SK-N-SH (cell line): ENCODE measurements at regions not wholly inside any gene's neighbourhood (a gene's known extent, or its start where the extent isn't known, plus 50 kb on each side); places are given as distances from the start of the nearest gene placed in this dataset.

Experiments
- CTCF ChIA-PET: fragments of 300-600, 350-600 bp; formaldehyde crosslinking; extraction: SDS; loops from one replicate; lab custom pipeline; 2021; lab: Yijun Ruan, JAX
- POLR2A ChIA-PET: fragments of 350-600 bp; sonication (Branson Sonifier 250); formaldehyde crosslinking; extraction: SDS; loops from one replicate; lab custom pipeline; 2020; ENCODE audit warnings: antibody characterized with exemption, inconsistent platforms; lab: Yijun Ruan, JAX
- DNase-seq: peaks from one replicate; pipeline ENCODE4 v3.0.0; 2012
- H2AFZ ChIP-seq: fragments of 200-600 bp; sonication (generic); 2 replicates; pipeline ENCODE4 v1.8.1; 2016; ENCODE audit warnings: antibody characterized with exemption, mild to moderate bottlenecking, low read depth
- H3F3A ChIP-seq: fragments of 200-600 bp; sonication (generic); replicated peaks from 2 replicates; pipeline ENCODE3; 2016; ENCODE audit warnings: antibody characterized with exemption, mild to moderate bottlenecking; ENCODE audit not compliant: insufficient read depth
- H3K27ac ChIP-seq, 2 experiments: fragments of 200-500 bp in 1 of 2; fragments of 200-600 bp in 1 of 2; sonication (Bioruptor generic) in 1 of 2; sonication (generic), shearing (Covaris generic) in 1 of 2; 2 replicates each; pipeline versions ENCODE4 v1.5.1 to v1.6.1; 2014 to 2016; ENCODE audit warnings: low read depth in 2 of 2, inconsistent platforms in 1 of 2, low read length in 1 of 2, mild to moderate bottlenecking in 1 of 2, mixed read lengths in 1 of 2
- H3K27me3 ChIP-seq: fragments of 200-600 bp; sonication (generic), shearing (Covaris generic); 2 replicates; pipeline ENCODE4 v1.6.1; 2016; ENCODE audit warnings: mixed run types; ENCODE audit not compliant: insufficient read depth
- H3K36me3 ChIP-seq, 2 experiments: fragments of 200-500 bp in 1 of 2; fragments of 200-600 bp in 1 of 2; sonication (Bioruptor generic) in 1 of 2; sonication (generic) in 1 of 2; replicated peaks in 1 of 2; 2 replicates each; pipeline versions ENCODE3 to v1.5.1; 2014 to 2016; ENCODE audit warnings: low read length in 1 of 2, mild to moderate bottlenecking in 1 of 2; ENCODE audit not compliant: insufficient read depth in 2 of 2, control insufficient read depth in 1 of 2
- H3K4me1 ChIP-seq, 2 experiments: fragments of 200-500 bp in 1 of 2; fragments of 200-600 bp in 1 of 2; sonication (Bioruptor generic) in 1 of 2; sonication (generic), shearing (Covaris generic) in 1 of 2; 2 replicates each; pipeline versions ENCODE4 v1.5.1 to v1.6.1; 2014 to 2016; ENCODE audit warnings: low read depth in 1 of 2, low read length in 1 of 2, mixed run types in 1 of 2; ENCODE audit not compliant: insufficient read depth in 2 of 2, control insufficient read depth in 1 of 2
- H3K4me2 ChIP-seq: fragments of 200-600 bp; sonication (generic), shearing (Covaris generic); 2 replicates; pipeline ENCODE4 v1.6.1; 2017; ENCODE audit warnings: mixed run types
- H3K4me3 ChIP-seq, 2 experiments: fragments of 200-500 bp in 1 of 2; fragments of 200-600 bp in 1 of 2; sonication (Bioruptor generic) in 1 of 2; sonication (generic), shearing (Covaris generic) in 1 of 2; 2 replicates each; pipeline versions ENCODE4 v1.5.1 to v1.8.1; 2014 to 2016; ENCODE audit warnings: low read depth in 2 of 2, inconsistent platforms in 1 of 2, low read length in 1 of 2, mild to moderate bottlenecking in 1 of 2, mixed read lengths in 1 of 2, moderate library complexity in 1 of 2
- H3K79me2 ChIP-seq: fragments of 200-600 bp; sonication (generic); 2 replicates; pipeline ENCODE4 v1.8.1; 2017; ENCODE audit warnings: mild to moderate bottlenecking; ENCODE audit not compliant: insufficient read depth
- H3K9ac ChIP-seq: fragments of 200-600 bp; sonication (generic); 2 replicates; pipeline ENCODE4 v1.6.1; 2017; ENCODE audit warnings: mixed run types
- H3K9me2 ChIP-seq: fragments of 200-600 bp; sonication (generic); 2 replicates; pipeline ENCODE4 v1.6.1; 2017; ENCODE audit warnings: mixed run types
- H3K9me3 ChIP-seq: fragments of 200-600 bp; sonication (generic); 2 replicates; pipeline ENCODE4 v1.6.1; 2017; ENCODE audit warnings: mixed run types, mild to moderate bottlenecking, moderate library complexity
- H4K20me1 ChIP-seq: fragments of 200-600 bp; sonication (generic); 2 replicates; pipeline ENCODE4 v1.6.1; 2017; ENCODE audit warnings: mild to moderate bottlenecking, mixed run types; ENCODE audit not compliant: insufficient read depth
- ELF1 ChIP-seq: IDR thresholded peaks from 2 replicates; pipeline ENCODE4 v1.4.0; 2012
- EP300 ChIP-seq, 2 experiments: IDR thresholded peaks; 2 replicates each; pipeline versions ENCODE4 v1.4.0 to v1.6.1; 2012; ENCODE audit warnings: borderline replicate concordance in 1 of 2, low read depth in 1 of 2, low read length in 1 of 2
- FOSL2 ChIP-seq: IDR thresholded peaks from 2 replicates; pipeline ENCODE4 v1.4.0; 2012; ENCODE audit warnings: low read depth, mild to moderate bottlenecking, moderate library complexity, borderline replicate concordance
- FOXM1 ChIP-seq: IDR thresholded peaks from 2 replicates; pipeline ENCODE4 v1.4.0; 2012; ENCODE audit warnings: low read depth, mild to moderate bottlenecking
- GATA2 ChIP-seq: sonication (generic); formaldehyde crosslinking; IDR thresholded peaks from 2 replicates; pipeline ENCODE4 v1.5.0; 2020; ENCODE audit warnings: mild to moderate bottlenecking, missing genetic modification reagents
- MEF2A ChIP-seq: IDR thresholded peaks from 2 replicates; pipeline ENCODE4 v1.4.0; 2012; ENCODE audit warnings: low read depth, borderline replicate concordance
- MXI1 ChIP-seq: IDR thresholded peaks from 2 replicates; pipeline ENCODE4 v1.6.1; 2012; ENCODE audit warnings: mild to moderate bottlenecking, low read depth, low read length, improper control_type of control experiment
- NFIC ChIP-seq: IDR thresholded peaks from 2 replicates; pipeline ENCODE4 v1.4.0; 2012; ENCODE audit warnings: borderline replicate concordance
- PBX3 ChIP-seq: IDR thresholded peaks from 2 replicates; pipeline ENCODE4; 2012
- POLR2AphosphoS5 ChIP-seq: IDR thresholded peaks from 2 replicates; pipeline ENCODE4 v1.6.1; 2012; ENCODE audit warnings: low read depth, low read length
- RAD21 ChIP-seq: IDR thresholded peaks from 2 replicates; pipeline ENCODE4 v1.6.1; 2012; ENCODE audit warnings: mild to moderate bottlenecking, low read length
- SIN3A ChIP-seq: IDR thresholded peaks from 2 replicates; pipeline ENCODE4 v1.6.1; 2012; ENCODE audit warnings: low read depth, mild to moderate bottlenecking, low read length, moderate library complexity, borderline replicate concordance
- SMC3 ChIP-seq: IDR thresholded peaks from 2 replicates; pipeline ENCODE4 v1.6.1; 2012; ENCODE audit warnings: low read depth, low read length, improper control_type of control experiment
- TAF1 ChIP-seq: IDR thresholded peaks from 2 replicates; pipeline ENCODE4 v1.6.1; 2012; ENCODE audit warnings: low read depth, mild to moderate bottlenecking, low read length, moderate library complexity, borderline replicate concordance
- TCF12 ChIP-seq: IDR thresholded peaks from 2 replicates; pipeline ENCODE4 v1.4.0; 2012
- TEAD4 ChIP-seq: IDR thresholded peaks from 2 replicates; pipeline ENCODE4 v1.4.0; 2012; ENCODE audit warnings: mild to moderate bottlenecking, borderline replicate concordance; ENCODE audit not compliant: insufficient read depth
- USF2 ChIP-seq: fragments of 150-350 bp; IDR thresholded peaks from 2 replicates; pipeline ENCODE4 v1.6.1; 2017; ENCODE audit warnings: antibody characterized with exemption, low read length, low read depth, borderline replicate concordance
- ZBTB33 ChIP-seq: IDR thresholded peaks from 2 replicates; pipeline ENCODE4 v1.4.0; 2012; ENCODE audit warnings: low read depth, borderline replicate concordance
- WGBS: methylation state at CpG from one replicate; pipeline ENCODE4 v1.1.6; 2017; ENCODE audit warnings: low lambda C conversion rate; 5-methylcytosine and 5-hydroxymethylcytosine counted together

GRCh38 chr2:120546865-120547390 is 188.7 kb upstream of the GLI2 start:
- ChIA-PET POLR2A (no interaction called here), CTCF (no interaction called here)
- Histone ChIP-seq H3K79me2 (no peaks in the 10 kb centered on the region), H3K36me3 (no peaks in the 10 kb centered on the region), H3K27ac (no peak overlapping the region), H3K9ac (no peak overlapping the region), H3K27me3 (0 out of 2 replicates have a peak, but pooled peaks cover 5% of the 10 kb centered on the region), H2AFZ (no peak overlapping the region), H3K9me2 (no peaks in the 10 kb centered on the region), H3K9me3 (no peaks in the 10 kb centered on the region), H4K20me1 (no peaks in the 10 kb centered on the region), H3K4me3 (no peak overlapping the region), H3F3A (no peaks in the 10 kb centered on the region), H3K4me1 (no peaks in the 10 kb centered on the region), H3K4me2 (no peak overlapping the region)
- 47% methylated on average over 7 of the region's 7 CpGs for WGBS
- no peak for DNase-seq
- TF ChIP-seq USF2 (no peak), FOSL2 (no peak), MXI1 (no peak), PBX3 (no peak), RAD21 (no peak), SMC3 (no peak)
- TF ChIP-seq, all 33 proteins: peak for 0

- POLR2A ChIA-PET, result no interaction called here
- WGBS, result 100% methylated on average over 1 of the region's 1 CpG
Measured at GRCh38 chr2:120547662-120548061, 188.0 kb upstream of the GLI2 start.

More at GRCh38 chr2:120547662-120548061, 188.0 kb upstream of the GLI2 start:
- Histone ChIP-seq H3K9ac (no peak overlapping the region), H3K4me1 (no peaks in the 10 kb centered on the region), H3K36me3 (no peaks in the 10 kb centered on the region), H3K4me3 (no peak overlapping the region), H3K9me3 (no peaks in the 10 kb centered on the region), H3F3A (no peaks in the 10 kb centered on the region), H3K27ac (no peak overlapping the region), H3K4me2 (no peak overlapping the region), H3K27me3 (peaks cover 6% of the 10 kb centered on the region; the same call in 1 of the 2 replicates), H4K20me1 (no peaks in the 10 kb centered on the region), H3K79me2 (no peaks in the 10 kb centered on the region), H3K9me2 (no peaks in the 10 kb centered on the region), H2AFZ (no peak overlapping the region)
- CTCF ChIA-PET, result interaction anchor here (0.7 kb wide), 1 partner anchor 15 kb away, joined by 3 read pairs; no protein-coding TSS in a partner anchor
- DNase-seq, result no peak
- TF ChIP-seq POLR2AphosphoS5 (no peak), TAF1 (no peak), USF2 (no peak), ELF1 (no peak), TCF12 (no peak), TEAD4 (no peak), FOXM1 (no peak), SIN3A (no peak), EP300 (IDR thresholded peaks at IDR 0.05; ENCODE audit: borderline replicate concordance in 1 of 2, low read depth in 1 of 2, low read length in 1 of 2) (no peak), GATA2 (CRISPR knock-in tag) (no peak), MEF2A (no peak), MXI1 (no peak), SMC3 (no peak), ZBTB33 (no peak), RAD21 (no peak), NFIC (no peak)
